Smooth muscle cell (in vitro differentiated cells): ENCODE measurements at regions not wholly inside any gene's neighbourhood (a gene's known extent, or its start where the extent isn't known, plus 50 kb on each side); places are given as distances from the start of the nearest gene placed in this dataset.

Experiments used
- DNase-seq: peaks from one replicate; lab custom pipeline; 2025; ENCODE audit not compliant: unreplicated experiment; lab: John Stamatoyannopoulos, UW
- H2AFZ ChIP-seq: fragments of 200-600 bp; sonication (generic); 2 replicates; pipeline ENCODE4 v1.6.0; 2016; ENCODE audit warnings: antibody characterized with exemption, low read depth, mild to moderate bottlenecking
- H3F3A ChIP-seq: fragments of 200-600 bp; sonication (generic); 2 replicates; pipeline ENCODE4 v1.6.0; 2017; ENCODE audit warnings: antibody characterized with exemption, low read depth
- H3K27ac ChIP-seq: fragments of 200-600 bp; sonication (generic); 2 replicates; pipeline ENCODE4 v1.5.1; 2016; ENCODE audit warnings: low read depth, mild to moderate bottlenecking
- H3K27me3 ChIP-seq: fragments of 200-600 bp; sonication (generic); 2 replicates; pipeline ENCODE4 v1.6.1; 2016; ENCODE audit warnings: low read depth, mild to moderate bottlenecking
- H3K36me3 ChIP-seq: fragments of 200-600 bp; sonication (generic); 2 replicates; pipeline ENCODE4 v1.5.1; 2016; ENCODE audit warnings: low read depth
- H3K4me1 ChIP-seq: fragments of 200-600 bp; sonication (generic); 2 replicates; pipeline ENCODE4 v1.5.1; 2016; ENCODE audit warnings: low read depth
- H3K4me2 ChIP-seq: fragments of 200-600 bp; sonication (generic); 2 replicates; pipeline ENCODE4 v1.6.0; 2016; ENCODE audit warnings: mild to moderate bottlenecking
- H3K4me3 ChIP-seq: fragments of 200-600 bp; sonication (generic); 2 replicates; pipeline ENCODE4 v1.5.1; 2016; ENCODE audit warnings: mild to moderate bottlenecking
- H3K79me2 ChIP-seq: fragments of 200-600 bp; sonication (generic); 2 replicates; pipeline ENCODE4 v1.6.0; 2016; ENCODE audit warnings: low read depth, mild to moderate bottlenecking
- H3K9ac ChIP-seq: fragments of 200-600 bp; sonication (generic); 2 replicates; pipeline ENCODE4 v1.6.0; 2016; ENCODE audit warnings: low read depth
- H3K9me3 ChIP-seq: fragments of 200-600 bp; sonication (generic); replicated peaks from 2 replicates; pipeline ENCODE4 v1.5.1; 2016; ENCODE audit warnings: low read depth
- H4K20me1 ChIP-seq: fragments of 200-600 bp; sonication (generic); 2 replicates; pipeline ENCODE4 v1.6.0; 2016; ENCODE audit warnings: low read depth
- CTCF ChIP-seq: fragments of 200-600 bp; sonication (generic); IDR thresholded peaks from 2 replicates; pipeline ENCODE4 v1.5.1; 2017; ENCODE audit warnings: borderline replicate concordance, mild to moderate bottlenecking, antibody characterized with exemption; ENCODE audit not compliant: insufficient read depth, poor library complexity, severe bottlenecking
- WGBS: methylation state at CpG from one replicate; pipeline ENCODE4 v1.1.7; 2016; ENCODE audit warnings: low lambda C conversion rate; 5-methylcytosine and 5-hydroxymethylcytosine counted together

GRCh38 chr13:53241891-53242348 is 213.3 kb downstream of the OLFM4 start:
- WGBS: 84% methylated on average over 5 of the region's 5 CpGs
- peaks cover 72% of the 10 kb centered on the region for H3K27me3 ChIP-seq
- H3K9ac ChIP-seq: no peak overlapping the region
- H3K4me2 ChIP-seq: no peak overlapping the region
- no peaks in the 10 kb centered on the region for H3F3A ChIP-seq
- H3K4me3 ChIP-seq: no peak overlapping the region
- no peak for DNase-seq
- no peak for TF ChIP-seq CTCF
- H3K4me1 ChIP-seq: peaks cover 15% of the 10 kb centered on the region
- H3K27ac ChIP-seq: no peak overlapping the region
- no peaks in the 10 kb centered on the region for H4K20me1 ChIP-seq
- H3K79me2 ChIP-seq: no peaks in the 10 kb centered on the region
- no peaks in the 10 kb centered on the region for H3K9me3 ChIP-seq
- H2AFZ ChIP-seq: no peak overlapping the region
- no peaks in the 10 kb centered on the region for H3K36me3 ChIP-seq

- DNase-seq: no peak
- H3K9me3 ChIP-seq: no peaks in the 10 kb centered on the region
- H3K4me3 ChIP-seq: no peak overlapping the region
- no peaks in the 10 kb centered on the region for H4K20me1 ChIP-seq
- no peaks in the 10 kb centered on the region for H3K79me2 ChIP-seq
- no peak overlapping the region for H3K27ac ChIP-seq
- 82% methylated on average over 1 of the region's 1 CpG for WGBS
- H3K4me2 ChIP-seq: no peak overlapping the region
- H3K9ac ChIP-seq: no peak overlapping the region
- no peak for TF ChIP-seq CTCF
- H3F3A ChIP-seq: no peaks in the 10 kb centered on the region
- peaks cover 36% of the 10 kb centered on the region for H3K27me3 ChIP-seq
- no peak overlapping the region for H2AFZ ChIP-seq
- H3K4me1 ChIP-seq: no peaks in the 10 kb centered on the region
- no peaks in the 10 kb centered on the region for H3K36me3 ChIP-seq
These were observed 220.6 kb downstream of the OLFM4 start for GRCh38 chr13:53249236-53249635.

- Histone ChIP-seq H3K36me3 (no peaks in the 10 kb centered on the region), H3K79me2 (no peaks in the 10 kb centered on the region), H3K9ac (no peak overlapping the region), H3K27me3 (peaks cover 25% of the 10 kb centered on the region), H3F3A (no peaks in the 10 kb centered on the region), H3K4me3 (no peak overlapping the region), H3K4me2 (no peak overlapping the region), H4K20me1 (no peaks in the 10 kb centered on the region), H2AFZ (no peak overlapping the region), H3K27ac (no peak overlapping the region), H3K9me3 (no peaks in the 10 kb centered on the region), H3K4me1 (no peaks in the 10 kb centered on the region)
- DNase-seq: no peak
- peak; percentile 94 for TF ChIP-seq CTCF
- WGBS: 38% methylated on average over 6 of the region's 6 CpGs
These were observed 221.8 kb downstream of the OLFM4 start for GRCh38 chr13:53250272-53250875.

- no peak for TF ChIP-seq CTCF
- H3K9me3 ChIP-seq: no peaks in the 10 kb centered on the region
- H3K36me3 ChIP-seq: no peaks in the 10 kb centered on the region
- no peaks in the 10 kb centered on the region for H4K20me1 ChIP-seq
- H3F3A ChIP-seq: no peaks in the 10 kb centered on the region
- no peaks in the 10 kb centered on the region for H3K79me2 ChIP-seq
- H3K27ac ChIP-seq: no peak overlapping the region
- no peak overlapping the region for H3K4me2 ChIP-seq
- WGBS: 84% methylated on average over 1 of the region's 1 CpG
- peaks cover 20% of the 10 kb centered on the region for H3K27me3 ChIP-seq
- H3K4me1 ChIP-seq: no peaks in the 10 kb centered on the region
- no peak overlapping the region for H3K4me3 ChIP-seq
- H2AFZ ChIP-seq: no peak overlapping the region
- no peak overlapping the region for H3K9ac ChIP-seq
- DNase-seq: no peak
These were observed 222.4 kb downstream of the OLFM4 start for GRCh38 chr13:53250977-53251376.
